Activated CD4-positive, alpha-beta T cell treated with anti-CD3 and anti-CD28 coated beads for 48 hours (primary cell): ENCODE measurements at regions not wholly inside any gene's neighbourhood (a gene's known extent, or its start where the extent isn't known, plus 50 kb on each side); places are given as distances from the start of the nearest gene placed in this dataset.

Experiments used
- DNase-seq: peaks from one replicate; pipeline ENCODE4 v3.0.0-alpha.2; 2020

- DNase-seq: no peak
These were observed 1052.8 kb downstream of the NAALADL2 start for GRCh38 chr3:175911937-175912336.

DNA sequence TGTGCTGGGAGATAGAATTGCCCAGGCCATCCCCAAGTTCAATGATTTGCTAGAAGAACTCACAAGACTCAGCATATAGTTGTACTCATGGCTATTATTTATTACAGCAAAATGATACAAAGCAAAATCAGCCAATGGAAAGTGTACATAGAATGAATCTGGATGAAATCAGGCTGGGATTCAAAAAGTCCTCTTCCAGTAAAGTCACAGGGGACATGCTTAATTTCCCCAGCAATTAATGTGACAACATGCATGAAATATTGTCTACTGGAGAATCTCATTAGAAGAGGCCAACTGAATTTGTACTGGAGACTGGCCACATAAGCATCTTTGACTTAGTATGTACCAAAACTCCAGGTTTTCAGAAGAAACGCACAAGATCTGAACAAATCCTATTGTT, 1043.1 kb downstream of the NAALADL2 start:
- DNase-seq: no peak

GRCh38 chr3:175898194-175898593, 1039.1 kb downstream of the NAALADL2 start:
- DNase-seq: no peak

GRCh38 chr3:175896655-175897054, 1037.5 kb downstream of the NAALADL2 start:
- no peak for DNase-seq

GRCh38 chr3:175895731-175896130, 1036.6 kb downstream of the NAALADL2 start:
- DNase-seq: no peak

DNA sequence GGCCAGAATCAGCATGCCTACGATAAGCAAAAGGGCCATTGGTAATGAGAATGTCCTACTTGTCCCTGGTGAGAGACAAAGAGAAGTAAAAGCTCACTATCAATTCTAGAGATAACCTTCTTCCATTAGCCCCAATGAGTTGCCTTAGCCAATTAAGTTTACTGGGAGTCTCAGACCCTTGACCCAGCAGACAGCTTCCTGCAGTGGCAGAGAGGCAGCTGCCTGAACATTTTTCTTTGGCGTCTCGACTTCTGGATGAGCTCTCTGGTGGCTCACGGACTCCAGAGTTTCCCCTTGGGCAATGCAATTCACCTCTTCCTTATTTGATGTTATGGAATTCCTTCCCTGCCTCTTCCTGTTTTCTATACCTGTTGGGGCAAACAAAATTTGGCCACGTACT, 1034.4 kb downstream of the NAALADL2 start:
- no peak for DNase-seq

DNA sequence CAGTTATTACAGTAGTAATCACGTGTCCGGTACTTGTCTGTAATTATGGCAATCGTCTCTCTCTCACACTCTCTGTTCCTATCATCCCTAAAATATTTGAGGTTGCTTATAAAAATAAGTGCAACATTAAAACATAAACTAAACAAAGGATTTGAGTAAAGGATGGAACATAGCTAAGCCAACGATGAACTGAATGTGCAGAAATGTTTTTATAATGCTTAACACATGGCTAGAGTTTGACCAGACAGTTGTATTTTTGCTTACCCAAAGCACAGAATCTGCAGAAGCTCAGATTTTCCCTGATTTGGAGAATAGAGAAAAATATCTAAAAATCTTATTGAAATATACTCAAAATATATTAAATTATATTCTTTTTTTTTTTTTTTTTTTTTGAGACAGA, 1030.9 kb downstream of the NAALADL2 start:
- no peak for DNase-seq

DNA sequence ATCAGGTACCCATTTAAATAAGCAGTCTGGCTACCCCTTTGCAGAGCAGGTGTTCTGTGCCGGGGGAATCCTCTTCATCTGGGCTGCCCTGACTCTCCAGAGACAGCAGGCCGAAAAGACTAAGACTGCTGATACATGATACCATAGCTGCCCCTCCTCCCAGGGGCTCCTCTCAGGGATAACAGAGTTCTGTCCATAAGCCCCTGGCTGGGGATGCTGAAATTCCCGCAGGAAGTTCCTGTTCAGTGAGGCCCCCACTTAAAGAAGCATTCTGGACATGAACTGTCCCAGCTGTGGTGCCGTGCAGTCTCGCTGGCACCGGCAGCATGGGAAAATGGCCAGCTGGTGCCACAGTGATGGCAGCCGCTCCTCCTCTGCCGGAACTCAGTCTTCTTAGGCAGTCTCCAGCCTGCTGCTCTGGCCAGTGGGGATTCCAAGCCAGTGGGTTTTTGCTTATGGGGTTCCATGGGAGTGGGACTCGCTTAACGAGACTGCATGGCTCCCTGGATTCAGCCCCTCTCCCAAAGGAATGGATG, 1026.2 kb downstream of the NAALADL2 start:
- no peak for DNase-seq

- DNase-seq: no peak
These were observed 1020.3 kb downstream of the NAALADL2 start for GRCh38 chr3:175879417-175879816.

DNA sequence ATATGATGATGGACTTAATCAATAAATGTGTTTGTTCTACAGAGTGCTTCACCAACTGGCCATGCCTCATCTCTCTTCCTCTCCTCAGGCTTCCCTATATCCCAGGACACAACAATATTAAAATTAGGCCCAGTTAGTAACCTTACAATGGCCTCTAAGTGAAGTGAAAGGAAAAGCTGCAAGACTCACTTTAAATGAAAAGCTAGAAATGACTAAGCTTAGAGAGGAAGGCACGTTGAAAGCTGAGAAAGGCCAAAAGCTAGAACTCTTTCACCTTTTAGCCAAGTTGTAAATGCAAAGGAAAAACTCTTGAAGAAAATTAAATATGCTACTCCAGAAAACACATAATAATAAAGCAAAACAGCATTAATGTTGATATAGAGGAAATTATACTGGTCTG, 1010.3 kb downstream of the NAALADL2 start:
- DNase-seq: no peak

GRCh38 chr3:175868626-175869025, 1009.5 kb downstream of the NAALADL2 start:
- no peak for DNase-seq

DNA sequence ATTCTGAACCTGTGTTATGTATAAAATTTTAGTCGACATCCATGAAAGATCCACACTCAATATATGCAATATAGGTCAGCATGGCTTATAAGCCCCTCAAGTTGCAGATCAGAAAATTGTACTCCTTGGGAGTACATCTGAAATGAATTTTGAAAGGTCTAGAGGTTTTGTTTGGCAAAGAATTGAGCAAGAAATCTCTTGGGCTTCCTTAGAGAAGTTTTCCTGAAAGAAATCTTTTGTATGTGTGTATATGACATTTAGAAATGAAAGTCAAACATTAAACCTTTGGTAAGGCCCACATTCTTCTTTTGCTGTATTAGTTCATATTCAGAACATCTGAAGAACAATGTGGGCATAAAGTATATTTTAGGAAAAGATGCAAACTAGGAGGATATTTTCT, 1006.6 kb downstream of the NAALADL2 start:
- no peak for DNase-seq

GRCh38 chr3:175861916-175862315, 1002.8 kb downstream of the NAALADL2 start:
- no peak for DNase-seq
